ENCODE measurements at regions not wholly inside any gene's neighbourhood (a gene's known extent, or its start where the extent isn't known, plus 50 kb on each side); places are given as distances from the start of the nearest gene placed in this dataset.

- ATAC-seq (no peak), DNase-seq (no peak)
- Histone ChIP-seq H3K36me3 (no peaks in the 10 kb centered on the region), H3K4me1 (no peaks in the 10 kb centered on the region), H3K27me3 (no peaks in the 10 kb centered on the region), H3K27ac (no peak overlapping the region), H3K9me3 (no peaks in the 10 kb centered on the region), H3K4me3 (no peak overlapping the region)
- intact Hi-C loops (cut with DNase I), result no loop called here
- TF ChIP-seq CTCF (IDR thresholded peaks at IDR 0.05), result no peak
Measured at GRCh38 chr11:110900426-110900825, 188.2 kb upstream of the ARHGAP20 start.

- Histone ChIP-seq H3K27ac (no peak overlapping the region), H3K4me1 (no peaks in the 10 kb centered on the region), H3K4me3 (no peak overlapping the region), H3K9me3 (no peaks in the 10 kb centered on the region), H3K27me3 (no peaks in the 10 kb centered on the region), H3K36me3 (no peaks in the 10 kb centered on the region)
- TF ChIP-seq CTCF (IDR thresholded peaks at IDR 0.05), result no peak
- ATAC-seq (no peak), DNase-seq (no peak)
- intact Hi-C loops (cut with DNase I), result no loop called here
Measured at GRCh38 chr11:110897035-110897434, 184.8 kb upstream of the ARHGAP20 start.

- Histone ChIP-seq H3K9me3 (no peaks in the 10 kb centered on the region), H3K36me3 (no peaks in the 10 kb centered on the region), H3K4me3 (no peak overlapping the region), H3K4me1 (no peaks in the 10 kb centered on the region), H3K27ac (no peak overlapping the region), H3K27me3 (no peaks in the 10 kb centered on the region)
- DNase-seq (no peak), ATAC-seq (peak; percentile 37)
- no peak for TF ChIP-seq CTCF (IDR thresholded peaks at IDR 0.05)
- intact Hi-C loops (cut with DNase I), result no loop called here
Measured at GRCh38 chr11:110896358-110896757, 184.1 kb upstream of the ARHGAP20 start.

- Histone ChIP-seq H3K4me1 (no peaks in the 10 kb centered on the region), H3K27ac (no peak overlapping the region), H3K27me3 (no peaks in the 10 kb centered on the region), H3K36me3 (no peaks in the 10 kb centered on the region), H3K4me3 (no peak overlapping the region), H3K9me3 (no peaks in the 10 kb centered on the region)
- DNase-seq (no peak), ATAC-seq (no peak)
- intact Hi-C loops (cut with DNase I), result no loop called here
- no peak for TF ChIP-seq CTCF (IDR thresholded peaks at IDR 0.05)
Measured at GRCh38 chr11:110894224-110894623, 182.0 kb upstream of the ARHGAP20 start.

- no peak overlapping the region for H3K27ac ChIP-seq
- DNase-seq (no peak), ATAC-seq (no peak)
- H3K4me3 ChIP-seq, result no peak overlapping the region
- no peak for TF ChIP-seq CTCF (IDR thresholded peaks at IDR 0.05)
- H3K27me3 ChIP-seq, result no peaks in the 10 kb centered on the region
- H3K4me1 ChIP-seq, result no peaks in the 10 kb centered on the region
- intact Hi-C loops (cut with DNase I), result no loop called here
- H3K9me3 ChIP-seq, result no peaks in the 10 kb centered on the region
- H3K36me3 ChIP-seq, result no peaks in the 10 kb centered on the region
Measured at GRCh38 chr11:110892741-110893285, 180.6 kb upstream of the ARHGAP20 start.
